ENCODE measurements at regions not wholly inside any gene's neighbourhood (a gene's known extent, or its start where the extent isn't known, plus 50 kb on each side); places are given as distances from the start of the nearest gene placed in this dataset.
A peak's percentile ranks its signal among the peaks of the same experiment; 100 is the strongest.

- DNase-seq (ENCODE audit: low read depth), result no peak
These were observed 1764.6 kb downstream of the SUCLG1 start for GRCh38 chr2:82694431-82694830.

GRCh38 chr2:82690757-82691411, 1768.2 kb downstream of the SUCLG1 start:
- no peak for DNase-seq (ENCODE audit: low read depth)

GRCh38 chr2:82675186-82675585, 1783.9 kb downstream of the SUCLG1 start:
- peak; percentile 54 for DNase-seq (ENCODE audit: low read depth)

- no peak for DNase-seq (ENCODE audit: low read depth)
These were observed 1784.4 kb downstream of the SUCLG1 start for GRCh38 chr2:82674652-82675051.

GRCh38 chr2:82667491-82667890, 1791.6 kb downstream of the SUCLG1 start:
- DNase-seq (ENCODE audit: low read depth), result no peak

GRCh38 chr2:82665691-82666090, 1793.4 kb downstream of the SUCLG1 start:
- no peak for DNase-seq (ENCODE audit: low read depth)

- no peak for DNase-seq (ENCODE audit: low read depth)
These were observed 1802.0 kb downstream of the SUCLG1 start for GRCh38 chr2:82657106-82657505.

- DNase-seq (ENCODE audit: low read depth), result no peak
These were observed 1802.7 kb downstream of the SUCLG1 start for GRCh38 chr2:82656420-82656819.

- DNase-seq (ENCODE audit: low read depth), result no peak
These were observed 1807.0 kb downstream of the SUCLG1 start for GRCh38 chr2:82652117-82652516.

GRCh38 chr2:82650038-82650437, 1809.0 kb downstream of the SUCLG1 start:
- DNase-seq (ENCODE audit: low read depth), result peak; percentile 30

GRCh38 chr2:82641598-82642180, 1817.4 kb downstream of the SUCLG1 start:
- peak; percentile 15 for DNase-seq (ENCODE audit: low read depth)

- peak; percentile 29 for DNase-seq (ENCODE audit: low read depth)
These were observed 1822.6 kb downstream of the SUCLG1 start for GRCh38 chr2:82636402-82637020.

- no peak for DNase-seq (ENCODE audit: low read depth)
These were observed 1860.1 kb downstream of the SUCLG1 start for GRCh38 chr2:82599021-82599420.

- DNase-seq (ENCODE audit: low read depth), result no peak
These were observed 1862.5 kb downstream of the SUCLG1 start for GRCh38 chr2:82596581-82596980.

- no peak for DNase-seq (ENCODE audit: low read depth)
These were observed 1867.4 kb downstream of the SUCLG1 start for GRCh38 chr2:82591718-82592117.

GRCh38 chr2:82576656-82577055, 1882.4 kb downstream of the SUCLG1 start:
- DNase-seq (ENCODE audit: low read depth), result no peak

- DNase-seq (ENCODE audit: low read depth), result no peak
These were observed 1919.8 kb downstream of the SUCLG1 start for GRCh38 chr2:82539280-82539621.

- DNase-seq (ENCODE audit: low read depth), result no peak
These were observed 1920.3 kb downstream of the SUCLG1 start for GRCh38 chr2:82538590-82539279.

GRCh38 chr2:82528288-82528687, 1930.8 kb downstream of the SUCLG1 start:
- DNase-seq (ENCODE audit: low read depth), result no peak

- DNase-seq (ENCODE audit: low read depth), result no peak
These were observed 1932.0 kb downstream of the SUCLG1 start for GRCh38 chr2:82527124-82527523.

GRCh38 chr2:82526277-82526676, 1932.8 kb downstream of the SUCLG1 start:
- DNase-seq (ENCODE audit: low read depth), result no peak

GRCh38 chr2:82525744-82526143, 1933.3 kb downstream of the SUCLG1 start:
- no peak for DNase-seq (ENCODE audit: low read depth)

- DNase-seq (ENCODE audit: low read depth), result no peak
These were observed 1934.3 kb downstream of the SUCLG1 start for GRCh38 chr2:82524826-82525225.

Measured in M059J (cell line).